Transverse colon (tissue), 4 donors: ENCODE measurements at regions not wholly inside any gene's neighbourhood (a gene's known extent, or its start where the extent isn't known, plus 50 kb on each side); places are given as distances from the start of the nearest gene placed in this dataset.

Source experiments
- DNase-seq: peaks from one replicate; pipeline ENCODE4 v3.0.0-alpha.2; 2019
- H3K27ac ChIP-seq, 4 donors: fragments of 200-600 bp; sonication (generic); 2 replicates each; pipeline ENCODE4 v1.5.1; 2016 to 2018; ENCODE audit warnings: inconsistent platforms in 4 of 4
- H3K27me3 ChIP-seq: fragments of 200-600 bp; sonication (generic); 2 replicates; pipeline ENCODE4 v1.5.1; 2017; ENCODE audit warnings: inconsistent platforms
- H3K36me3 ChIP-seq, 4 donors: fragments of 200-600 bp; sonication (generic); 2 replicates each; pipeline ENCODE4 v1.5.1; 2017 to 2019; ENCODE audit warnings: inconsistent platforms in 4 of 4
- H3K4me1 ChIP-seq, 4 donors: fragments of 200-600 bp; sonication (generic); 2 replicates each; pipeline ENCODE4 v1.5.1; 2017 to 2020; ENCODE audit warnings: inconsistent platforms in 4 of 4
- H3K4me3 ChIP-seq, 4 donors: fragments of 200-600 bp; sonication (generic); 1 replicate in 1 of 4; 2 replicates in 3 of 4; pipeline versions ENCODE4 v1.5.1 to v1.6.1; 2017 to 2019; ENCODE audit warnings: inconsistent platforms in 4 of 4
- H3K9me3 ChIP-seq, 2 donors: fragments of 200-600 bp; sonication (generic); 2 replicates each; pipeline ENCODE4 v1.5.1; 2017 to 2019; ENCODE audit warnings: inconsistent platforms in 2 of 2
- CTCF ChIP-seq, 5 experiments: fragments of 200-600 bp in 3 of 5; fragments of 450-650 bp in 2 of 5; sonication (generic) in 3 of 5; IDR thresholded peaks; 1 replicate in 2 of 5; 2 replicates in 3 of 5; pipeline ENCODE4 v1.5.1; 2016 to 2017; ENCODE audit warnings: antibody characterized with exemption in 5 of 5, inconsistent platforms in 3 of 5, mild to moderate bottlenecking in 2 of 5, moderate library complexity in 1 of 5
- EP300 ChIP-seq: sonication (generic); formaldehyde crosslinking; IDR thresholded peaks from one replicate; pipeline ENCODE4 v1.6.1; 2017; ENCODE audit warnings: antibody characterized with exemption, low read depth
- POLR2A ChIP-seq: fragments of 450-650 bp; IDR thresholded peaks from one replicate; pipeline ENCODE4 v1.6.1; 2016; ENCODE audit warnings: antibody characterized with exemption, mild to moderate bottlenecking, moderate library complexity
- POLR2AphosphoS5 ChIP-seq, 3 donors: sonication (generic); formaldehyde crosslinking; IDR thresholded peaks; one replicate each; pipeline ENCODE4 v1.6.1; 2016; ENCODE audit warnings: antibody characterized with exemption in 3 of 3
- WGBS, 2 donors: methylation state at CpG; one replicate each; pipeline ENCODE4 v1.1.5; 2018; ENCODE audit warnings: low coverage in 1 of 2; 5-methylcytosine and 5-hydroxymethylcytosine counted together
- in situ Hi-C, 4 donors: fragments of 200-750 bp; cut with MboI; loops; one replicate each; pipeline versions ENCODE4 v1.15.0 to v1.15.1; 2017; ENCODE audit warnings: low sequenced_read_pairs in 3 of 4, low pct_ligation_motif_present in 1 of 4, low pct_unique_long_range_greater_than_20kb in 1 of 4
- intact Hi-C: fragments of 100-400 bp; cut with DNase I; formaldehyde crosslinking; loops from one replicate; pipeline ENCODE4 v1.15.1; 2023; ENCODE audit warnings: low total_unique reads

GRCh38 chr2:184297085-184297484, 301.2 kb upstream of the ZNF804A start:
- no peak overlapping the region for H3K4me3 ChIP-seq
- H3K9me3 ChIP-seq, result no peaks in the 10 kb centered on the region
- 83 to 94% methylated on average over 2 of the region's 2 CpGs for WGBS, 2 donors
- H3K4me1 ChIP-seq, result no peaks in the 10 kb centered on the region
- no peak overlapping the region for H3K27ac ChIP-seq
- in situ Hi-C loops, result no loop called here
- DNase-seq, result no peak
- TF ChIP-seq POLR2AphosphoS5 (IDR thresholded peaks at IDR 0.05) (no peak), CTCF (IDR thresholded peaks at IDR 0.05) (no peak), POLR2A (no peak), EP300 (no peak)
- intact Hi-C loops, result no loop called here
- no peaks in the 10 kb centered on the region for H3K27me3 ChIP-seq
- H3K36me3 ChIP-seq, result no peaks in the 10 kb centered on the region

DNA sequence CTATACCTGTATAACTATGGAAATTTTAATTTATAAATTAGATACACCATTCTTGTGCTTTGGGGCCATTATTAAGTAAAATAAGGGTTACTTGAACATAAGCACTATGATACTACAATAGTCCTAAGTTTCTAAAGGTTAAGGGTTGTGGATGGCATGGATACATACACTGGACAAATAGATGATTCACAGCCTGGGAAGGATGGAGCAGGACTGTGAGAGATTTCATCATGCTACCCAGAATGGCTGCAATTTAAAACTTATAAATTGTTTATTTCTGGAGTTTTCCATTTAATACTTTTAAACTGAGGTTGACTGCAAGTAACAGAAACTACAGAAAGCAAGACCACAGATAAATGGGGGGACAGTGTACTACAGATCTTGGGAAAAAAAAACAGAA, 295.8 kb upstream of the ZNF804A start:
- DNase-seq, result no peak
- intact Hi-C loops, result loop anchor here (5.0 kb wide), 1 partner anchor 270 kb away; no protein-coding TSS in a partner anchor
- no peaks in the 10 kb centered on the region for H3K9me3 ChIP-seq
- in situ Hi-C loops, result no loop called here
- no peaks in the 10 kb centered on the region for H3K36me3 ChIP-seq
- no peaks in the 10 kb centered on the region for H3K27me3 ChIP-seq
- H3K27ac ChIP-seq, result no peak overlapping the region
- no peak overlapping the region for H3K4me3 ChIP-seq
- H3K4me1 ChIP-seq, result no peaks in the 10 kb centered on the region
- TF ChIP-seq EP300 (no peak), POLR2AphosphoS5 (IDR thresholded peaks at IDR 0.05) (no peak), POLR2A (no peak), CTCF (IDR thresholded peaks at IDR 0.05) (no peak)

DNA sequence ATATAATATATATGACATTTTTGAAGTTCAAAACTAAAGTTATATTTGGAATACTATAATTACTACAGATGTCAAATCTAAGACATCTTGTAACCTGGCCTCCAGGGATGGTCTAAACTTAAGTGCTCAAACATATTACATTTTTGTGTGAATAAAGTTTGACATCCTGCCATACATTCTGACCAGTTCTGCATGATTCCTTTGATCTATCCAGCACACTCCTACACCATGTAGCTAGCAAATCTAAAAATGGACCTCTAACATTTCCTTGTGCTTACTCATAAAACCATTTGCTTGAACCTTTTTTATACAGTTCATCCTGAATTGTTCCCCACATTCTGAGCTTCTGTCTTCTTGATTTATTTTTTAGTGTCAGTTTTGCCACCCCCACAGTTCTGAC, 294.3 kb upstream of the ZNF804A start:
- Histone ChIP-seq H3K36me3 (no peaks in the 10 kb centered on the region), H3K9me3 (no peaks in the 10 kb centered on the region), H3K4me1 (no peaks in the 10 kb centered on the region), H3K4me3 (no peak overlapping the region), H3K27me3 (no peaks in the 10 kb centered on the region), H3K27ac (no peak overlapping the region)
- in situ Hi-C loops (no loop called here), intact Hi-C loops (loop anchor here (5.0 kb wide), 1 partner anchor 268 kb away; no protein-coding TSS in a partner anchor)
- TF ChIP-seq CTCF (IDR thresholded peaks at IDR 0.05) (no peak), EP300 (no peak), POLR2AphosphoS5 (IDR thresholded peaks at IDR 0.05) (no peak), POLR2A (no peak)
- no peak for DNase-seq

- Histone ChIP-seq H3K4me1 (no peaks in the 10 kb centered on the region), H3K27ac (no peak overlapping the region), H3K4me3 (no peak overlapping the region), H3K36me3 (no peaks in the 10 kb centered on the region), H3K27me3 (no peaks in the 10 kb centered on the region), H3K9me3 (no peaks in the 10 kb centered on the region)
- in situ Hi-C loops, result no loop called here
- intact Hi-C loops, result no loop called here
- no peak for DNase-seq
- WGBS, 2 donors, result 79 to 80% methylated on average over 4 of the region's 4 CpGs
- TF ChIP-seq EP300 (no peak), POLR2A (no peak), POLR2AphosphoS5 (IDR thresholded peaks at IDR 0.05) (no peak), CTCF (IDR thresholded peaks at IDR 0.05) (no peak)
These were observed 293.2 kb upstream of the ZNF804A start for GRCh38 chr2:184305105-184305504.
